CD4-positive, alpha-beta T cell treated with Interleukin-1 beta for 1 hour (primary cell): ENCODE measurements at regions not wholly inside any gene's neighbourhood (a gene's known extent, or its start where the extent isn't known, plus 50 kb on each side); places are given as distances from the start of the nearest gene placed in this dataset.
A peak's percentile ranks its signal among the peaks of the same experiment; 100 is the strongest.
"Not testable (repeated sequence)": the region's sequence is repeated elsewhere in the genome, so short reads cannot be mapped to it uniquely, and the experiment has no call there.

ENCODE experiments used
- DNase-seq, 2 donors: peaks; one replicate each; pipeline ENCODE4 v3.0.0-alpha.2; 2020 to 2022

GRCh38 chr11:121358760-121359159 is 66.2 kb downstream of the SC5D start:
- no peak for DNase-seq

GRCh38 chr11:121359591-121359990 is 67.0 kb downstream of the SC5D start:
- DNase-seq: no peak

- DNase-seq: not testable (repeated sequence)
Observed at GRCh38 chr11:121362955-121363354, 70.4 kb downstream of the SC5D start.

- DNase-seq: no peak
Observed at GRCh38 chr11:121365304-121365703, 72.7 kb downstream of the SC5D start.

GRCh38 chr11:121366038-121366437 is 73.5 kb downstream of the SC5D start:
- DNase-seq: no peak

- peak; percentile 38 to 64 for DNase-seq
Observed at GRCh38 chr11:121367001-121367843, 74.7 kb downstream of the SC5D start.

GRCh38 chr11:121367844-121368225 is 75.3 kb downstream of the SC5D start:
- no peak for DNase-seq

- DNase-seq: no peak
Observed at GRCh38 chr11:121368364-121369240, 76.0 kb downstream of the SC5D start.

- no peak for DNase-seq
Observed at GRCh38 chr11:121369366-121369765, 76.8 kb downstream of the SC5D start.

GRCh38 chr11:121372028-121372427 is 79.5 kb downstream of the SC5D start:
- DNase-seq: no peak

GRCh38 chr11:121372671-121373429 is 79.3 kb upstream of the SORL1 start:
- peak in 1 of 2 donors; percentile 1 for DNase-seq

GRCh38 chr11:121374286-121374985 is 77.7 kb upstream of the SORL1 start:
- DNase-seq: no peak

GRCh38 chr11:121376130-121376529 is 76.0 kb upstream of the SORL1 start:
- peak in 1 of 2 donors; percentile 12 for DNase-seq

GRCh38 chr11:121379145-121379810 is 72.8 kb upstream of the SORL1 start:
- DNase-seq: not testable (repeated sequence)

GRCh38 chr11:121383716-121384115 is 68.4 kb upstream of the SORL1 start:
- no peak for DNase-seq

- DNase-seq: no peak
Observed at GRCh38 chr11:121385688-121386087, 66.4 kb upstream of the SORL1 start.
